HCEC 1CT (cell line): ENCODE measurements at regions not wholly inside any gene's neighbourhood (a gene's known extent, or its start where the extent isn't known, plus 50 kb on each side); places are given as distances from the start of the nearest gene placed in this dataset.

Experiments used
- DNase-seq: peaks from one replicate; pipeline ENCODE4 v3.0.0-alpha.2; 2017

- DNase-seq: no peak
Measured at GRCh38 chr13:78845656-78846365, 186.9 kb upstream of the OBI1 start.

DNA sequence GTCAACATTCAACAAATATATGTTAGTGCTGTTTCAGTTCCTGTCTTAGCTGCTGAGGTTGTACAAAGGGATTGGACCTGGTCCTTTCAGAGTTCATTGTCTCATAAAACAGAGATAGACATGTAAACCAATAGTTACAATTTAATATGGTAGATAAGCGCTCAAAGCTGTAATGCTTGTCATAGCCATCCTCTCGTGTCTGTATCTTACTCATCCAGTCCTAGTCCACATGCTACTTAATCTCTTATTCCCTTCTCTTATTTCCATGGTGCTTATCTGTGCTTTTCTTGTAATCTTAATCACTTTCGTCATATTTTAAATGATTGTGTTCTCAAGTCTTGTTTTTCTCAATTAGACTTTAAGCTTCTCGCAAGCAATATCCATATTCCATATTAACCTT is 185.2 kb upstream of the OBI1 start:
- no peak for DNase-seq

GRCh38 chr13:78841358-78841963 is 182.5 kb upstream of the OBI1 start:
- DNase-seq: no peak

- no peak for DNase-seq
Measured at GRCh38 chr13:78836238-78836784, 177.4 kb upstream of the OBI1 start.

GRCh38 chr13:78832461-78832860 is 173.5 kb upstream of the OBI1 start:
- DNase-seq: no peak

GRCh38 chr13:78830508-78830907 is 171.6 kb upstream of the OBI1 start:
- DNase-seq: no peak

DNA sequence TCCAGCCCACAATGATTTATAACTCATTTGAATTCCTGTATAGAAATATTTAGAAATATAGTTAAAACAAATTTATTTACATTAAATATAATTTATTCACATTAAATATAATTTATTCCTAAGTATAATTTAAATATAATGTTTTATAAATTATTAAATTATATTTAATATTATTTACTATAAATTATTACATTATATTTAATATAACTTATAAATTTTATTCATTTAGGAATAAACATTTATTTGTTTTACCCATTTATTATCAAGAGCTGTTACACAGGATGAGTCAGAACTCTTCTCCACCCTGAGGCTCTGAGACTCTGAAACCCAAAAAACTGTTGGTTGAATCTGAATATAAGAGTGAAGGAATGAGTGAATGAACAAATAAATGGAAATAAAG is 170.9 kb upstream of the OBI1 start:
- DNase-seq: no peak

GRCh38 chr13:78827471-78827870 is 168.5 kb upstream of the OBI1 start:
- DNase-seq: no peak

GRCh38 chr13:78826936-78827335 is 168.0 kb upstream of the OBI1 start:
- no peak for DNase-seq

- DNase-seq: no peak
Measured at GRCh38 chr13:78826312-78826711, 167.4 kb upstream of the OBI1 start.

GRCh38 chr13:78820541-78820940 is 161.6 kb upstream of the OBI1 start:
- DNase-seq: no peak

DNA sequence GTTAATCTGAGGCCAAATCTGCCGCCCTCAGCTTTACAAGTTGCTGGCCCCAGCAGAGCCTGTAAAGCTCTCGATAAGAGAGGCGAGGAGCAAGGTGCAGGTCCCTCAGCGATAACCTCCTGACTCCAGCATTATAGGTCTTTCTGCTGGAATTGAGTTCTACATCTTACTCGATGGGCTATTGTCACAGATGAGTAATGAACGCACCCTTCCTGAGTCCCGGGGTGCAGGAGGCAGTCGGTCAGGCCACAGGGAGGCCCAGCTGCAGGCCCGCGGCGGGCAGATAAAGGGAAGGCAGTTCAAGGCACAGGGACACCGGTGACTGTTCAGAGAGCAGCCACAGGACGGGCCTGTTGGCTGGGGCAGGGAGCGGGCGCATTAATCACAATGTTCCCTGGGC is 157.6 kb upstream of the OBI1 start:
- no peak for DNase-seq

DNA sequence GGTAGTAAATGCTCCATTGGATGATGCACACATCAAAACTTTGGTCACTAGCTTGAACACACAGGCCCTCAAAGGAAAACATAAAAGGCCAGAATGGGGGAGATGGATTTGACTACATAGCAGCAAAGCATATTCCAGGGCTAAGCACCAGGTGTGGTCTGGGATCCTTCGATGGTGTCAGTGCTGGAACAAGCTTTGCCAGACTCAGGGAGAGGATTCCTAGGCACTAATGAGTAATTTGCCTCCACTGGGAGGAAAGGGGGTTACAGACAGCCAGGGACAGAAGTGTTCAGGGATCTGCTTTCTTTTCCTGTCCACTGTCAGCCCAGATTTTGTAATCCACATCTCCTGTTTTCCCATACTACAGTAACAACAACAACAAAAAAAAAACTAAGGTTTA is 157.2 kb upstream of the OBI1 start:
- no peak for DNase-seq

DNA sequence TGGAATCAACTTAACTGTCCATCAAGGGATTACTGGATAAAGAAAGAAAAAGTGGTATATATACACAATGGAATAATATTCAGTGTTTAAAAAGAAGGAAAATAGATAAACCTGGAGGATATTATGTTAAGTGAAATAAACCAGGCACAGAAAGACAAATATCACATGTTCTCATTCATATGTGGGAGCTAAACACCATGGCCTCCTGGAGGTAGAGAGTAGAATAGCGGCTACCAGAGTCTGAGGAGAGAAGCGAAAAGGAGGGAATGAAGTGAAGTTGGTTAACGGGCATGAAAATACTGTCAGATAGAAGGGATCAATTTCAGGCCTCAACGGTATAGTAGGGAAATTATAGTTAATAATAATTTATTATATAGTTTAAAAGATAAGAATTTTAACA is 147.5 kb upstream of the OBI1 start:
- DNase-seq: no peak

- no peak for DNase-seq
Measured at GRCh38 chr13:78802912-78803311, 144.0 kb upstream of the OBI1 start.

- no peak for DNase-seq
Measured at GRCh38 chr13:78787190-78787589, 128.2 kb upstream of the OBI1 start.

DNA sequence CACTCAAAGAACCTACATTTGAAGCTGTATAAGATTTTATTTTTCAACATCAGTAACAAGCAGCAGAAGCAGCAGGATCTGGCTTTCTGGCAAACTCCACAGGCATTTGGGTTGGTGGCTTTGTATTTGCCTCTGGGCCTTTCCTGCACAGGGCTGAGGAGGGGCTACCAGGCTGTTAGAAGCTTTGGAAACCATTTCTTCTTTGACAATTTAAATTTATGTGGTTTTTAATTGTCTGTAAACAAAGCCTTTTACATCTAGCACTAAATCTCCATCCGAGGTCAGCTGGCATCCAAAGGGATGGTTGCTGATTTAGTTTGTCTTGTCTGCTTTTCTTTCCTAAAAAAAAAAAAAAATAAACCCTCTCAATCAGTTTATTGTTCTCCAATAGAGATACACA is 127.5 kb upstream of the OBI1 start:
- no peak for DNase-seq

- DNase-seq: no peak
Measured at GRCh38 chr13:78785764-78786163, 126.8 kb upstream of the OBI1 start.

DNA sequence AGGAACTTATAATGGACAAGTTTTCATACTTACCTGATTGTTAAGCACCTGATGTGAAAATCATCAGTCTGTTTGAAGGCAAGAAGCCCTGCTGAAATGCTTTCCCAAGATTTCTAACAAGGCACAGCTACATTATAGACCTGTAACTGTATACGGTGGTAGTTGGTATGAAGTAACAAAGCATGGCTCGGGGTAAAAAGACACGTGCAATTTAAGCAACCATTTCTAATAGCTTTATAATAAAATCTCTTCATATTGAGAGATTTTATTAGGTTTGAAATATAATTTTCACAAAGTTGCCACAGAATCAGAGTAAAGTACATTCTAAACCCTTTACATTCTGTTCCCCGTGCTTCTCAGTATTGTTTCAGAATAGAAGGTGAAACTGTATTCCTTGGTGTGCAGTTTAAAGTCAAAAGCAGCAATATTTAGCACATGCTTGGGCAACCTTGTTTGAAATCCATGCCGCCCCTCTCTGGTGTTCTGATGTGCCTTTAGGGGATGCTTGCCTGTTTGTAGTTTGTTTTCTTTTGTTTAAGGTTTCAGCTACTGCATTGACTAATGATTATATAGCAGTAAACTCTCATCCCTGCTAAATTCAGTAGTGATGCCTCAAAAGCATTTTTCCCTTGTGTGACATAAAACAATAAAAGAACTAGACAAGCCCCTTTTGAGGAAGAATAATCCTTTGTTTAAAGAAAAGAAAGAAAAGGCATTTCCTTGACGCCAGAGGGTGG is 125.2 kb upstream of the OBI1 start:
- DNase-seq: no peak

- DNase-seq: no peak
Measured at GRCh38 chr13:78780708-78781107, 121.8 kb upstream of the OBI1 start.

DNA sequence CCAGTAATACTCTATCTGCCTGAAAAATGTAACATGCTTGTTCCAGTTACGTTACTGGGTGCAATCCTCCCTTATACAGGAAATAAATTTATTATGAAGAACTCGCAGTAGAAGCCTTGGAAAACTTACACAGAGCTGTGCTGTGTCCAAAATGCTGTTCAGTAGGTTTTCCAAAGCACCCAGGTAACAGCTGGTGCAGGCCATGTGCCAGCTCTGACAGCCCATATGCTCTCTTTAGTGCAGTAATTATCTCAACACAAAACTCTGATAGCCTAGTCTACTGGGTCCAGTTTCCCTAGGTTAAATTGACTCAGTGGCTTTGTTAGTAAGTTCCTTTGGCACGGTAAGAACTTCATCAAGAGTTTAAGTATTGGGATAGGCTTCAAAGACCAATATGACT is 120.7 kb upstream of the OBI1 start:
- DNase-seq: no peak

DNA sequence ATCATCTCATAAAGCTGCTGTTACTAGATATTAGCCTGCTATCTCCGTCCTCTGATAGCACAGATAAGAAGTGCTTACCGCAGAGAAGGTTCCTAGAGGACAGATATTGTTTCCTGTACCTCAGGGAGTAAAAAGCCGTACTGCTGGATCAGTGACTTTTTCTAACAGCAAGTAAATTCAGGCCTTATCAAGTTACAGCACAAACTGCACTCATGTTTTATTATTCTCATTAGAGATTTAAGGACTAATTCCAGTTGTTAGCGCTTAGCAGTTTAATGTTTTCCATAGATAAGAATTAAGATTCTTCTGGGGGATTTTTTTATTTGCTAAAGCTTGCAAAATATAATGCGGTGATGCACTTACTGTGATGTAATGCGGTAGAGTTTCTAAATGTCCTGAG is 119.0 kb upstream of the OBI1 start:
- DNase-seq: no peak

GRCh38 chr13:78777396-78777795 is 118.4 kb upstream of the OBI1 start:
- DNase-seq: no peak

DNA sequence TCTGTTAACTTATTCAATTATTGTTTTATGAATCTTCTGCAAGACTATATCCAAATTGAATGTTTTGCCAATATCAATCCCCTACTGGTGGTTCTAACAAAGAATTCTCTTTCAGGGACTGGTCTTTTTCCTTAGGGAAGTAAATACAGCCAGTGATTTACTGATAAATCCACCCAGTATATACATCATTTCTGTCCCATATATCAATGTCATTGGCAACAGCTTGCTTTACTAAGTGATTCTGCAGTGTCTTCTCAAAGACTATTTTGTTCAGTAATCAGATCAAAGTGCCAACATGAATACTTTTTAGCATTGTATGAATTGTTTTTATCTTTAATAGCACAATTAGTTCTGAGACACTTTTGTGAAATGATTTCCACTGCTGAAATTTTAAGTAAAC is 114.0 kb upstream of the OBI1 start:
- no peak for DNase-seq
